GM12872 (cell line): ENCODE measurements at regions not wholly inside any gene's neighbourhood (a gene's known extent, or its start where the extent isn't known, plus 50 kb on each side); places are given as distances from the start of the nearest gene placed in this dataset.

Experiments
- CTCF ChIP-seq: IDR thresholded peaks from 3 replicates; pipeline ENCODE4 v1.5.1; 2011; ENCODE audit warnings: low read depth, mild to moderate bottlenecking, low read length, moderate library complexity; ENCODE audit not compliant: insufficient read depth

GRCh38 chr3:107946700-107947099 lies 144.1 kb downstream of the CD47 start:
- no peak for TF ChIP-seq CTCF

- no peak for TF ChIP-seq CTCF
These were observed 145.3 kb downstream of the CD47 start for GRCh38 chr3:107945417-107946094.

- no peak for TF ChIP-seq CTCF
These were observed 146.9 kb downstream of the CD47 start for GRCh38 chr3:107943786-107944523.

GRCh38 chr3:107942951-107943749 lies 147.7 kb downstream of the CD47 start:
- TF ChIP-seq CTCF: no peak

GRCh38 chr3:107942244-107942643 lies 148.6 kb downstream of the CD47 start:
- TF ChIP-seq CTCF: no peak

- TF ChIP-seq CTCF: no peak
These were observed 151.0 kb downstream of the CD47 start for GRCh38 chr3:107939691-107940442.
